ENCODE measurements at regions not wholly inside any gene's neighbourhood (a gene's known extent, or its start where the extent isn't known, plus 50 kb on each side); places are given as distances from the start of the nearest gene placed in this dataset.
A peak's percentile ranks its signal among the peaks of the same experiment; 100 is the strongest.

DNA sequence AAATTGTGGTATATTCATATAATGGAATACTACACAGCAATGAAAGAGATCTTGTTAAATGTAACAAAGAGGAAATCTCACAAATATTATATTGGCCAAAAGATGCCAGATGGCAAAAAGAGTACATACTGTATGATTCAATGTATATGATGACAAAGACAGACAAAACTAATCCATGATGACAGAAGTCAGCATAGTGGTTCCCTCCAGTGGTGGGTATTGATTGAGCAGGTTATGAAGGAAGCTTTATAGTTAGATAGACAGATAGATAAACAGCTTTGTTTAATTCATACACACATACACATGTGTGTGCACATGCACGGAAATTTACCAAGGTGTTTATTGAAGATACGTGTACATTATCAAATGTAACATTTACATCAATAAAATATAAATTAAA, 74.4 kb upstream of the SMIM36 start:
- ChIA-PET POLR2A (no interaction called here), CTCF (no interaction called here)
- H3K27me3 ChIP-seq (ENCODE audit: insufficient read depth, low read length, poor library complexity, severe bottlenecking): no peaks in the 10 kb centered on the region
- no peak overlapping the region for H3K27ac ChIP-seq (ENCODE audit: low read depth, low read length)
- peaks cover 1 to 3% of the 10 kb centered on the region in 2 donors for H3K27me3 Mint-ChIP-seq
- H3K4me3 ChIP-seq (ENCODE audit: low read length): no peak overlapping the region
- no peak overlapping the region for H3K27ac Mint-ChIP-seq
- peaks cover 0 to 2% (median 0%) of the 10 kb centered on the region in 3 donors for H3K36me3 Mint-ChIP-seq
- DNase-seq: no peak
- H3K9me3 ChIP-seq (ENCODE audit: low read length): no peaks in the 10 kb centered on the region
- H3K36me3 ChIP-seq (ENCODE audit: insufficient read depth, low read length): no peaks in the 10 kb centered on the region
- H3K4me3 Mint-ChIP-seq: no peak overlapping the region
- H3K4me1 Mint-ChIP-seq: peaks cover under 1 to 2% (median 2%) of the 10 kb centered on the region in 3 donors
- H3K9me3 Mint-ChIP-seq: no peaks in the 10 kb centered on the region
- no peaks in the 10 kb centered on the region for H3K4me1 ChIP-seq (ENCODE audit: insufficient read depth, low read length)

DNA sequence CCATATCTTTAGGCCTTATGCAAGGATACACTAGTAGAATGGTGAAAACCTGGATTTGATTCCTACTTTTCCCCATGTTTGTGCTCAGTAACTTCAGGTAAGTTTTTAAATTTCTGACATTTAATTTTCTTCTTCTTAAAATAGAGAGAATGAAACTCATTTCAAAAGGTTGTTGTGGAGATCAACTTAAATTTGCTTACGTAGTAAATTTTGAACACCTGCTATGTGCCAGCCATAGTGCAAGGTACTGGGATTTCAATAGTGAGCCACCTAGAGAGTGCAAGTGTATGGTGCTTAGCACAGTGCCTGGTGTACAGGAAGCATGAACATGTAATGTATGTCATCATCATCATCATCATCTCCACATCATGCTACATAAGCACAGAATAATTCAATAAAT, 73.6 kb upstream of the SMIM36 start:
- H3K4me3 ChIP-seq (ENCODE audit: low read length): no peak overlapping the region
- H3K27me3 ChIP-seq (ENCODE audit: insufficient read depth, low read length, poor library complexity, severe bottlenecking): no peaks in the 10 kb centered on the region
- ChIA-PET POLR2A (no interaction called here), CTCF (no interaction called here)
- no peaks in the 10 kb centered on the region for H3K9me3 ChIP-seq (ENCODE audit: low read length)
- no peak for DNase-seq
- peaks cover 5 to 7% (median 7%) of the 10 kb centered on the region in 3 donors for H3K4me1 Mint-ChIP-seq
- no peak overlapping the region for H3K27ac Mint-ChIP-seq
- peaks cover 1 to 3% of the 10 kb centered on the region in 2 donors for H3K27me3 Mint-ChIP-seq
- no peak overlapping the region for H3K4me3 Mint-ChIP-seq
- no peaks in the 10 kb centered on the region for H3K36me3 ChIP-seq (ENCODE audit: insufficient read depth, low read length)
- no peaks in the 10 kb centered on the region for H3K9me3 Mint-ChIP-seq
- H3K36me3 Mint-ChIP-seq: no peaks in the 10 kb centered on the region
- no peak overlapping the region for H3K27ac ChIP-seq (ENCODE audit: low read depth, low read length)
- H3K4me1 ChIP-seq (ENCODE audit: insufficient read depth, low read length): no peaks in the 10 kb centered on the region

DNA sequence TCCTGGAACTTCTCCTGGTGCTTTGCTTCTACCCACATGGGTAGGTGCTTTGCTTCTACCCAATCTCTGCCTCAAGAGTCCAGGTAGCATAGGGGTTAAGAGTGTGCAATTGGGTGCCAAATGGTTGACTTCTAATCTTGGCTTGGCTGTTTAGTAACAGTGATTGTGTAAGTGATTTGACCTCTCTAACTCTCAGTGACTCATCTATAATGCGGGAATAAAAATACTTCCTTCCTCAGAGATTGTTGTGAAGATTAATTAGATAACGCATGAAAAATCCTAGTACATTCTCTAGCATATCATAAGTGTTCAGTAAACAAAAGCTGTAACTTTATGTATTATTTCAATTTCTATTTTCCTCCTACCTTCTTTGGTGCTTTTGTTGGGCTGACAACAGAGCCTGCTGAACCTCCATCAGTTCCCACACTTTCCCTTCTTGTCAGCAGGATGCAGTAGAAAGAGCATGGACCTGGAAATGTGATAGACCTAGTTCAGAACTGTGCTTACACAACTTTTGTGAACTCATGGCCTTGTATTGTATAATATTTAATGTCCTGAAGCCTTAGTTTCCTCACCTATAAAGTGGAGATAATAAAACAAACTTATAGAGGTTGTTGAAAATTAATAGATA, 72.9 kb upstream of the SMIM36 start:
- CTCF ChIA-PET: no interaction called here
- Histone ChIP-seq H3K4me3 (ENCODE audit: low read length) (no peak overlapping the region), H3K9me3 (ENCODE audit: low read length) (no peaks in the 10 kb centered on the region), H3K36me3 (ENCODE audit: insufficient read depth, low read length) (no peaks in the 10 kb centered on the region), H3K4me1 (ENCODE audit: insufficient read depth, low read length) (no peaks in the 10 kb centered on the region), H3K27me3 (ENCODE audit: insufficient read depth, low read length, poor library complexity, severe bottlenecking) (no peaks in the 10 kb centered on the region), H3K27ac (ENCODE audit: low read depth, low read length) (no peak overlapping the region)
- DNase-seq: no peak
- H3K27ac Mint-ChIP-seq: no peak overlapping the region
- POLR2A ChIA-PET: no interaction called here
- peaks cover 5 to 7% (median 7%) of the 10 kb centered on the region in 3 donors for H3K4me1 Mint-ChIP-seq
- H3K27me3 Mint-ChIP-seq: peaks cover under 1 to 1% of the 10 kb centered on the region in 2 donors
- H3K36me3 Mint-ChIP-seq: no peaks in the 10 kb centered on the region
- no peaks in the 10 kb centered on the region for H3K9me3 Mint-ChIP-seq
- H3K4me3 Mint-ChIP-seq: no peak overlapping the region

DNA sequence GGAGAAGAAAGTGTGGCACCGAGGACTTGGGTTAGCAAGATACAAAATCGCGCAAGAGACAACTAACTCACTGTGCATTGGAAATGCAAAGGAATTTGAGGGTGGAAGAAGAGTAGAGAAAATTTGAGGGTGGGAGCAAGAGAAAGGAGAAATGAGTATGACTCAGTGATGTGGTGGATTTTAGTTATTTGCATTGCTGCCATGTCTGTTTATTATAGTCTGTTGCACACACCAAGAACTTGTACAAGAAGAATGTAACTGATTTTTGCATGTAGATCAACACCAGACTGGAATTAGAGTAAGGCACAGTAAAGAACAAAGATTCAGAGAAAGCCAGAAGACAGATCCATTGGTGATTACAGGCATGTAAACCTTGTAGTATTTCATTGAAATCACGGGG, 71.6 kb upstream of the SMIM36 start:
- no peak overlapping the region for H3K4me3 ChIP-seq (ENCODE audit: low read length)
- H3K27ac ChIP-seq (ENCODE audit: low read depth, low read length): no peak overlapping the region
- no peaks in the 10 kb centered on the region for H3K36me3 ChIP-seq (ENCODE audit: insufficient read depth, low read length)
- no peak overlapping the region for H3K4me3 Mint-ChIP-seq
- peaks cover 0 to 2% (median 0%) of the 10 kb centered on the region in 5 donors for H3K9me3 Mint-ChIP-seq
- peaks cover 0 to 1% of the 10 kb centered on the region in 2 donors for H3K27me3 Mint-ChIP-seq
- no peaks in the 10 kb centered on the region for H3K9me3 ChIP-seq (ENCODE audit: low read length)
- ChIA-PET CTCF (no interaction called here), POLR2A (no interaction called here)
- H3K27ac Mint-ChIP-seq: no peak overlapping the region
- peaks cover 5 to 7% (median 7%) of the 10 kb centered on the region in 3 donors for H3K4me1 Mint-ChIP-seq
- no peak for DNase-seq
- no peaks in the 10 kb centered on the region for H3K36me3 Mint-ChIP-seq
- peaks cover under 1% of the 10 kb centered on the region for H3K4me1 ChIP-seq (ENCODE audit: insufficient read depth, low read length)
- H3K27me3 ChIP-seq (ENCODE audit: insufficient read depth, low read length, poor library complexity, severe bottlenecking): no peaks in the 10 kb centered on the region

DNA sequence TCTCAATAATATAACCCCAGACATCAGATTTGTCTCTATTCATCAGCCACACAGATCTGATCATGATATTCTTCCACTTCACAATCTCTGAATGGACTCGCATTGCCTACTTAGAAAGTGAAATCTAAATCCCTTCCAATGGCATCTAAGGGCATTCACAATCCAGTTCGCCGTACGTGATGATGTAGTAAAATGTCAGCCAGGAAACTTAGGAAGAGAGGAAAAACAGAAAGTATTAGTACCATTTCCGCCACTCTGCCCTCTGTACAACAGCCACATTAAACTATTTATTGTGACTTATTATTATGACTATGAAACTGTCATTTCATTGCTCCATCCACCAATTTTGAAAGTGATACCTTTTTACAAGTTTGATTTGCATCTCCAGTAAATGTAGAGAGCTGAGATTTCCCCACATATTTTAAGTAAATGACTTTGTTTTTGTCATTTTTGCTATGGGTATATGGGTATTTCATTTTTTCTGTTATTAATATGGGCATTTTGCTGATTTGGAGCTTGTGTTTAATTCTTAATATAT, 69.4 kb upstream of the SMIM36 start:
- Mint-ChIP-seq H3K27me3 (no peaks in the 10 kb centered on the region), H3K27ac (peak overlapping the region in 2 of 8 donors; percentile 24 to 33), H3K4me1 (peaks cover 5 to 7% (median 7%) of the 10 kb centered on the region in 3 donors), H3K36me3 (no peaks in the 10 kb centered on the region), H3K9me3 (peaks cover 0 to 2% (median 0%) of the 10 kb centered on the region in 5 donors), H3K4me3 (peak overlapping the region in 1 of 7 donors; percentile 11)
- POLR2A ChIA-PET: no interaction called here
- no peaks in the 10 kb centered on the region for H3K9me3 ChIP-seq (ENCODE audit: low read length)
- H3K27me3 ChIP-seq (ENCODE audit: insufficient read depth, low read length, poor library complexity, severe bottlenecking): no peaks in the 10 kb centered on the region
- no peak for DNase-seq
- H3K27ac ChIP-seq (ENCODE audit: low read depth, low read length): no peak overlapping the region
- no peak overlapping the region for H3K4me3 ChIP-seq (ENCODE audit: low read length)
- H3K4me1 ChIP-seq (ENCODE audit: insufficient read depth, low read length): peaks cover 23% of the 10 kb centered on the region
- no peaks in the 10 kb centered on the region for H3K36me3 ChIP-seq (ENCODE audit: insufficient read depth, low read length)
- CTCF ChIA-PET: no interaction called here

DNA sequence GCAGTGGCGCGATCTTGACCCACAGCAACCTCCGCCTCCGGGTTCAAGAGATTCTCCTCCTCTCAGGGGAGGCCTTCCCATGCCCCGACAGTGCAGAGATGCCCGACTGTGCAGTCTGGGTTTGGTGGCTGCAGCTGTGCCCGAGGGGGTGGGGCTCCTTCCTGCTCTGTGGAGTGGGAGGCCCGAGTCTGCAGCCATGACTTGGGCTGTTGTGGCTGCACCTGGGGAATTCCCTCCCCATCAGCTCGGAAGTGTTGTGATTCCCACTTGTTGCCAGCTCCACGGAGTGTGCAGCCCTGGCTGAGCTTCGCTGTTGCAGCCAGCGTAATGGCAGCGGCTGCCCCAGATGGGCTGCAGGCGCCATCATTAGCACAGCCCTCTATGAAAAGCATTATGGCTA, 66.4 kb upstream of the SMIM36 start:
- no peaks in the 10 kb centered on the region for H3K9me3 ChIP-seq (ENCODE audit: low read length)
- peak in 2 of 5 donors; percentile 6 to 44 for DNase-seq
- peaks cover 1 to 6% of the 10 kb centered on the region in 2 donors for H3K27me3 Mint-ChIP-seq
- H3K36me3 Mint-ChIP-seq: no peaks in the 10 kb centered on the region
- H3K27ac Mint-ChIP-seq: no peak overlapping the region
- peaks cover 0 to 2% (median 0%) of the 10 kb centered on the region in 5 donors for H3K9me3 Mint-ChIP-seq
- H3K4me1 Mint-ChIP-seq: peaks cover 5 to 7% (median 7%) of the 10 kb centered on the region in 3 donors
- peak overlapping the region in 3 of 7 donors; percentile 3 to 37 (median 30) for H3K4me3 Mint-ChIP-seq
- H3K36me3 ChIP-seq (ENCODE audit: insufficient read depth, low read length): no peaks in the 10 kb centered on the region
- CTCF ChIA-PET: no interaction called here
- peak overlapping the region; percentile 55 for H3K4me3 ChIP-seq (ENCODE audit: low read length)
- H3K27me3 ChIP-seq (ENCODE audit: insufficient read depth, low read length, poor library complexity, severe bottlenecking): no peaks in the 10 kb centered on the region
- H3K4me1 ChIP-seq (ENCODE audit: insufficient read depth, low read length): peaks cover 29% of the 10 kb centered on the region
- no peak overlapping the region for H3K27ac ChIP-seq (ENCODE audit: low read depth, low read length)
- POLR2A ChIA-PET: interaction anchor here (0.6 to 0.7 kb wide), 2 partner anchors 17 to 1020 kb away, joined by 3 to 4 read pairs; no protein-coding TSS in a partner anchor

DNA sequence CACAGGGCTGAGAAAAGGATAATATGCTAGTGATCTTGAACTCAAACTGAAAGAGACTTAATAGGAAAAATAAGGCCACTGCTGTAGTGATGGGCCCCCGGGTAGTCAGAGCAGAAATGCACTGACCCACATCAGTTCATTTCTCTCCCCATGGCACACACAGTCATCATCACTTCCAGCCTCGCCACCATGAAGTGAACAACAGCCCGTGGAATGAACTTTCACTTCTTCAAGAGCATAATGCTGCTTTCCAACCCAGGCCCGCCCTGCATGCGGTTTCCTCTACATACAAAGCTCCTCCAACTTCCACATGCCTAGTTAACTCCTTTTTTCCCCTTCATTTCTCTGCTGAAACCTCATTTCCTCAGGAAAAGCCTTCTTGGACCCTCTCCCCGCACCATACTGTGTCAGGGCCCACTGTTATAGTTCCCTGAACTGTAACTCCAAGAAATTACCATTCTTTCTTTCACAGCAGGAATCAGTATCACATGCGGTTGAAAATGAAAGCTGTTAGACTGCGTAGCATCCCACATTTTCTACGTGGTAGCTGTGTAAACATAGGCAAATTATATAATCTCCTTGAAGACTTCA, 65.8 kb upstream of the SMIM36 start:
- H3K9me3 ChIP-seq (ENCODE audit: low read length): no peaks in the 10 kb centered on the region
- H3K9me3 Mint-ChIP-seq: peaks cover 0 to 2% (median 0%) of the 10 kb centered on the region in 5 donors
- H3K4me3 Mint-ChIP-seq: no peak overlapping the region
- no peak overlapping the region for H3K27ac Mint-ChIP-seq
- ChIA-PET CTCF (no interaction called here), POLR2A (interaction anchor here (0.6 to 0.7 kb wide), 2 partner anchors 18 to 1020 kb away, joined by 3 to 4 read pairs; no protein-coding TSS in a partner anchor)
- H3K4me3 ChIP-seq (ENCODE audit: low read length): peak overlapping the region; percentile 55
- H3K36me3 Mint-ChIP-seq: no peaks in the 10 kb centered on the region
- peaks cover 29% of the 10 kb centered on the region for H3K4me1 ChIP-seq (ENCODE audit: insufficient read depth, low read length)
- no peaks in the 10 kb centered on the region for H3K36me3 ChIP-seq (ENCODE audit: insufficient read depth, low read length)
- no peaks in the 10 kb centered on the region for H3K27me3 ChIP-seq (ENCODE audit: insufficient read depth, low read length, poor library complexity, severe bottlenecking)
- peak in 3 of 5 donors; percentile 13 to 43 (median 14) for DNase-seq
- peaks cover 5 to 7% (median 7%) of the 10 kb centered on the region in 3 donors for H3K4me1 Mint-ChIP-seq
- H3K27ac ChIP-seq (ENCODE audit: low read depth, low read length): peak overlapping the region; percentile 76
- peaks cover 1 to 7% of the 10 kb centered on the region in 2 donors for H3K27me3 Mint-ChIP-seq

DNA sequence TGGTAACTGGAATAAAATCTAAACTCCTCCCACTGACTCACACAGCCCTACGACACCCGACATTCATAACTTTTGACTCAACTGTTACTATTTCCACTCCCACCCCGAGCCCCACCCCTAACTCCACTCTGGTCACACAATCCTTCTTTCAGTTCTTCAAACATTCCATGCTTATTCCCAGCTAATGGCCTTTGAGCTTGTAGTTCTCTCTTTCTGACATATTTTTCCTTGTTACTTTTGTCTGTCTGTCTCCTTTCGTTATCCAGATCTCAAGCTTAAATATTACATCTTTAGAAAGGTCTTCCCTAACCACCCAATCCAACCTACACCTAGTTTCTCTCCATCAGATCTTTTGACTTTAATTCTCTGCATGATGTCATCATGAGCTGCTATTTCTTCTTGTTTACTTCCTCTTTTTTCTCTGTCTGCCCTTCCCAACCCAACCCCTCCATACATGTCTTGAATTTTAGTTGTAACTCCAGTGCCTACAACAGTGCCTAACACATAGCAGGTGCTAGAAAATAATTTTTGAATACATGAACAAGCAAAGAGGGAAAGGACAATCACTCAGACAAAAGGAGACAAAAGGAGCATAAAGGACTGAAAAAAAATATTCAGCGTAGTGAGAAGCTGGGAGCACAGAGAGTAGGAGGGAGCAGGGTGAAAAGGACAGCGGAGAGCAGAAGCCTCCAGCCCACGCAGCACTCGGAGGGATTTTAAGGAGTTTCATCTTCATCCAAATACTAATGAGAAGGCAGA, 65.2 kb upstream of the SMIM36 start:
- peaks cover 5 to 7% (median 7%) of the 10 kb centered on the region in 3 donors for H3K4me1 Mint-ChIP-seq
- peak overlapping the region; percentile 76 for H3K27ac ChIP-seq (ENCODE audit: low read depth, low read length)
- no peak for DNase-seq
- ChIA-PET CTCF (no interaction called here), POLR2A (no interaction called here)
- H3K36me3 Mint-ChIP-seq: no peaks in the 10 kb centered on the region
- peaks cover 0 to 2% (median 0%) of the 10 kb centered on the region in 5 donors for H3K9me3 Mint-ChIP-seq
- peaks cover 1 to 7% of the 10 kb centered on the region in 2 donors for H3K27me3 Mint-ChIP-seq
- H3K27ac Mint-ChIP-seq: no peak overlapping the region
- H3K4me3 Mint-ChIP-seq: no peak overlapping the region
- no peaks in the 10 kb centered on the region for H3K36me3 ChIP-seq (ENCODE audit: insufficient read depth, low read length)
- peaks cover 29% of the 10 kb centered on the region for H3K4me1 ChIP-seq (ENCODE audit: insufficient read depth, low read length)
- H3K4me3 ChIP-seq (ENCODE audit: low read length): peak overlapping the region; percentile 55
- no peaks in the 10 kb centered on the region for H3K9me3 ChIP-seq (ENCODE audit: low read length)
- no peaks in the 10 kb centered on the region for H3K27me3 ChIP-seq (ENCODE audit: insufficient read depth, low read length, poor library complexity, severe bottlenecking)
